Tibial artery (tissue), 4 donors: ENCODE measurements at regions not wholly inside any gene's neighbourhood (a gene's known extent, or its start where the extent isn't known, plus 50 kb on each side); places are given as distances from the start of the nearest gene placed in this dataset.

ENCODE experiments used
- DNase-seq, 2 donors: peaks; one replicate each; pipeline ENCODE4 v3.0.0-alpha.2; 2019
- H3K27ac ChIP-seq, 2 donors: fragments of 200-600 bp; sonication (generic) in 1 of 2; 1 replicate in 1 of 2; 2 replicates in 1 of 2; pipeline ENCODE4 v1.5.1; 2018 to 2019; ENCODE audit warnings: mild to moderate bottlenecking in 1 of 2
- H3K27me3 ChIP-seq, 2 donors: fragments of 200-600 bp; sonication (generic) in 1 of 2; one replicate each; pipeline versions ENCODE4 v1.5.1 to v1.6.0; 2016 to 2019
- H3K36me3 ChIP-seq, 3 donors: fragments of 200-600 bp; sonication (generic) in 2 of 3; one replicate each; pipeline ENCODE4 v1.5.1; 2016 to 2019; ENCODE audit warnings: mild to moderate bottlenecking in 2 of 3
- H3K4me1 ChIP-seq, 4 donors: fragments of 200-600 bp; sonication (generic) in 2 of 4; 1 replicate in 3 of 4; 2 replicates in 1 of 4; pipeline ENCODE4 v1.5.1; 2016 to 2019
- H3K4me3 ChIP-seq, 2 donors: fragments of 200-600 bp; sonication (generic) in 1 of 2; 1 replicate in 1 of 2; 2 replicates in 1 of 2; pipeline ENCODE4 v1.5.1; 2018 to 2019; ENCODE audit warnings: mild to moderate bottlenecking in 2 of 2
- H3K9me3 ChIP-seq, 3 donors: fragments of 200-600 bp; sonication (generic) in 1 of 3; one replicate each; pipeline ENCODE4 v1.5.1; 2016 to 2019
- CTCF ChIP-seq, 2 experiments: fragments of 200-600 bp in 1 of 2; fragments of 450-650 bp in 1 of 2; IDR thresholded peaks; one replicate each; pipeline ENCODE4 v1.5.1; 2017 to 2019; ENCODE audit warnings: antibody characterized with exemption in 2 of 2, mild to moderate bottlenecking in 1 of 2, moderate library complexity in 1 of 2
- intact Hi-C: fragments of 100-400 bp; cut with DNase I; formaldehyde crosslinking; loops from one replicate; pipeline ENCODE4 v1.15.0; 2023; ENCODE audit warnings: low total_unique reads

GRCh38 chr6:139710556-139710955 is 336.1 kb upstream of the CITED2 start:
- no peak overlapping the region for H3K27ac ChIP-seq
- H3K4me1 ChIP-seq, result peaks cover 0 to 28% (median 10%) of the 10 kb centered on the region in 4 donors
- no peaks in the 10 kb centered on the region for H3K36me3 ChIP-seq
- H3K4me3 ChIP-seq, result no peak overlapping the region
- H3K27me3 ChIP-seq, result no peaks in the 10 kb centered on the region
- H3K9me3 ChIP-seq, result no peaks in the 10 kb centered on the region
- intact Hi-C loops, result no loop called here
- no peak for DNase-seq
- no peak for TF ChIP-seq CTCF (IDR thresholded peaks at IDR 0.05)

GRCh38 chr6:139708337-139709199 is 334.1 kb upstream of the CITED2 start:
- H3K36me3 ChIP-seq, result no peaks in the 10 kb centered on the region
- DNase-seq, result no peak
- H3K9me3 ChIP-seq, result no peaks in the 10 kb centered on the region
- TF ChIP-seq CTCF (IDR thresholded peaks at IDR 0.05), result no peak
- no peaks in the 10 kb centered on the region for H3K27me3 ChIP-seq
- no peak overlapping the region for H3K27ac ChIP-seq
- intact Hi-C loops, result no loop called here
- no peak overlapping the region for H3K4me3 ChIP-seq
- peaks cover 0 to 28% (median 10%) of the 10 kb centered on the region in 4 donors for H3K4me1 ChIP-seq

- no peak for DNase-seq
- Histone ChIP-seq H3K4me1 (peaks cover 0 to 28% (median 10%) of the 10 kb centered on the region in 4 donors), H3K27ac (no peak overlapping the region), H3K27me3 (no peaks in the 10 kb centered on the region), H3K4me3 (no peak overlapping the region), H3K9me3 (no peaks in the 10 kb centered on the region), H3K36me3 (no peaks in the 10 kb centered on the region)
- intact Hi-C loops, result no loop called here
- TF ChIP-seq CTCF (IDR thresholded peaks at IDR 0.05), result no peak
Observed at GRCh38 chr6:139706912-139707311, 332.5 kb upstream of the CITED2 start.

GRCh38 chr6:139705284-139705683 is 330.8 kb upstream of the CITED2 start:
- H3K4me3 ChIP-seq, result no peak overlapping the region
- DNase-seq, result no peak
- H3K9me3 ChIP-seq, result no peaks in the 10 kb centered on the region
- no peaks in the 10 kb centered on the region for H3K27me3 ChIP-seq
- H3K36me3 ChIP-seq, result no peaks in the 10 kb centered on the region
- H3K27ac ChIP-seq, result no peak overlapping the region
- intact Hi-C loops, result no loop called here
- TF ChIP-seq CTCF (IDR thresholded peaks at IDR 0.05), result no peak
- peaks cover 0 to 22% (median 10%) of the 10 kb centered on the region in 4 donors for H3K4me1 ChIP-seq

GRCh38 chr6:139703780-139704179 is 329.3 kb upstream of the CITED2 start:
- Histone ChIP-seq H3K4me1 (peaks cover 0 to 21% (median 13%) of the 10 kb centered on the region in 4 donors), H3K27me3 (no peaks in the 10 kb centered on the region), H3K27ac (no peak overlapping the region), H3K4me3 (no peak overlapping the region), H3K9me3 (no peaks in the 10 kb centered on the region), H3K36me3 (no peaks in the 10 kb centered on the region)
- intact Hi-C loops, result no loop called here
- no peak for DNase-seq
- TF ChIP-seq CTCF (IDR thresholded peaks at IDR 0.05), result no peak
